ENCODE measurements at regions not wholly inside any gene's neighbourhood (a gene's known extent, or its start where the extent isn't known, plus 50 kb on each side); places are given as distances from the start of the nearest gene placed in this dataset.

DNA sequence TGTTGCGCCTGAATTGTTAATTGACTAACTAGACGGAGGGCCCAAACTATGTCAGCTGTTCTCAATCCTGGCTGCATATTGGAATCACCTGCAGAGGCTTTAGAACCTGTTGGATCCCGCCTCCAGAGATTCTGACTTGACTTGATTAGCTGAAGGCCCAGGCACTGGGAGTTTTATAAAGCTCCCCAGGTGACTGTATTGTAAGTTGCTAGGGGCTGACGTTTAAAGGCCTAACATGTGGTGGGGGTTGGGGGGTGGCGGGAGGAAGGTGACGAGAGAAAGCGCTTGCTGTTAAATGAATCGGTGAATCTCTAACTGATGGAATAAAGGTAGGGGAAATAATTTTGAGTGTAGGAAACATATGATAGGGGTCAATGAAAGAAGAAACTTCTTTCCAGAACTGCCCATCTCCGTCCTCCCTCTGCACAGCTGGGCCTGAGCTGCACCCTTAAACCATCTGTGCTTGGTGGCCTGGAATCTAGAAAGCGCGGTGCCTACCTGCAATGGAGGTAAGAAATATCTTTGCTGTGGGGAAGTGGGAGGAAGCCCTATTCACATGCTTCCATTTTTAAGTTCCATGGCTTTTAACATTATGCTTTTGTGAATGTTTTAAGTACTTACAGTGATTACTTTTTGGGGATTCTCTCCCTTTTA lies 225.0 kb upstream of the FAM3C start:
- TF ChIP-seq EZH2 (IDR thresholded peaks at IDR 0.05; ENCODE audit: low read length), result no peak
- TF ChIP-seq, protein P1, sequence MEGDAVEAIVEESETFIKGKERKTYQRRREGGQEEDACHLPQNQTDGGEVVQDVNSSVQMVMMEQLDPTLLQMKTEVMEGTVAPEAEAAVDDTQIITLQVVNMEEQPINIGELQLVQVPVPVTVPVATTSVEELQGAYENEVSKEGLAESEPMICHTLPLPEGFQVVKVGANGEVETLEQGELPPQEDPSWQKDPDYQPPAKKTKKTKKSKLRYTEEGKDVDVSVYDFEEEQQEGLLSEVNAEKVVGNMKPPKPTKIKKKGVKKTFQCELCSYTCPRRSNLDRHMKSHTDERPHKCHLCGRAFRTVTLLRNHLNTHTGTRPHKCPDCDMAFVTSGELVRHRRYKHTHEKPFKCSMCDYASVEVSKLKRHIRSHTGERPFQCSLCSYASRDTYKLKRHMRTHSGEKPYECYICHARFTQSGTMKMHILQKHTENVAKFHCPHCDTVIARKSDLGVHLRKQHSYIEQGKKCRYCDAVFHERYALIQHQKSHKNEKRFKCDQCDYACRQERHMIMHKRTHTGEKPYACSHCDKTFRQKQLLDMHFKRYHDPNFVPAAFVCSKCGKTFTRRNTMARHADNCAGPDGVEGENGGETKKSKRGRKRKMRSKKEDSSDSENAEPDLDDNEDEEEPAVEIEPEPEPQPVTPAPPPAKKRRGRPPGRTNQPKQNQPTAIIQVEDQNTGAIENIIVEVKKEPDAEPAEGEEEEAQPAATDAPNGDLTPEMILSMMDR (optimal IDR thresholded peaks at IDR 0.05 in 1 of 3, IDR thresholded peaks at IDR 0.05 in 1 of 3, conservative IDR thresholded peaks at IDR 0.05 in 1 of 3; ENCODE audit: extremely low read depth in 1 of 3, insufficient read depth in 2 of 3, low read length in 3 of 3), result no peak

Measured in keratinocyte (primary cell).